Neural progenitor cell (in vitro differentiated cells): ENCODE measurements at regions not wholly inside any gene's neighbourhood (a gene's known extent, or its start where the extent isn't known, plus 50 kb on each side); places are given as distances from the start of the nearest gene placed in this dataset.

Experiments used
- EZH2 ChIP-seq: fragments of 200-600 bp; sonication (generic); IDR thresholded peaks from 2 replicates; pipeline ENCODE4 v1.6.1; 2017; ENCODE audit warnings: antibody characterized with exemption, mild to moderate bottlenecking, moderate library complexity
- TF ChIP-seq, protein P1 (sequence below): fragments of 200-600 bp; sonication (generic); IDR thresholded peaks from 2 replicates; pipeline ENCODE4 v1.5.1; 2017; ENCODE audit warnings: antibody characterized with exemption, mild to moderate bottlenecking

DNA sequence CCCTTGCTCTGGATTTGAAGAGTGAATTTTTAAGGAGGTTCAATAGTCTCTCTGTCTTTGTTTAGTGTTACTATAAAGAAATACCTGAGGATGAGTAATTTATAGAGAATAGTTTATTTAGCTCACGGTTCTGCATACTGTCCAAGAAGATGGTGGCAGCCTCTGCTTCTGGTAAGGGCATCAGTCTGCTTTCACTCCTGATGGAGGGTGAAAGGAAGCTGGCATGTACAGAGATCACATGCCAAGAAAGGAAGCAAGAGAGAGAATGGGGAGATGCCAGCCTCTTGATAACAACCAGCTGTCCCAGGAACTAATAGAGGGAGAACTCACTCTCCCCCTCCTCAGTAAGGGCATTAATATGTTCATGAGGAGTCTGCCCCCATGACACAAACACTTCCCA, 917.5 kb upstream of the GOT2 start:
- TF ChIP-seq, protein P1, sequence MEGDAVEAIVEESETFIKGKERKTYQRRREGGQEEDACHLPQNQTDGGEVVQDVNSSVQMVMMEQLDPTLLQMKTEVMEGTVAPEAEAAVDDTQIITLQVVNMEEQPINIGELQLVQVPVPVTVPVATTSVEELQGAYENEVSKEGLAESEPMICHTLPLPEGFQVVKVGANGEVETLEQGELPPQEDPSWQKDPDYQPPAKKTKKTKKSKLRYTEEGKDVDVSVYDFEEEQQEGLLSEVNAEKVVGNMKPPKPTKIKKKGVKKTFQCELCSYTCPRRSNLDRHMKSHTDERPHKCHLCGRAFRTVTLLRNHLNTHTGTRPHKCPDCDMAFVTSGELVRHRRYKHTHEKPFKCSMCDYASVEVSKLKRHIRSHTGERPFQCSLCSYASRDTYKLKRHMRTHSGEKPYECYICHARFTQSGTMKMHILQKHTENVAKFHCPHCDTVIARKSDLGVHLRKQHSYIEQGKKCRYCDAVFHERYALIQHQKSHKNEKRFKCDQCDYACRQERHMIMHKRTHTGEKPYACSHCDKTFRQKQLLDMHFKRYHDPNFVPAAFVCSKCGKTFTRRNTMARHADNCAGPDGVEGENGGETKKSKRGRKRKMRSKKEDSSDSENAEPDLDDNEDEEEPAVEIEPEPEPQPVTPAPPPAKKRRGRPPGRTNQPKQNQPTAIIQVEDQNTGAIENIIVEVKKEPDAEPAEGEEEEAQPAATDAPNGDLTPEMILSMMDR: no peak
- no peak for TF ChIP-seq EZH2
